IMR-90 (cell line): ENCODE measurements at regions not wholly inside any gene's neighbourhood (a gene's known extent, or its start where the extent isn't known, plus 50 kb on each side); places are given as distances from the start of the nearest gene placed in this dataset.

Experiments used
- ATAC-seq: fragments of 200-7000 bp; cut with Tn5 transposase; 2 replicates; pipeline ENCODE4 v1.9.1; 2020; ENCODE audit warnings: low read depth, mild to moderate bottlenecking, moderate library complexity
- BruUV-seq: library from RNA; stranded (reverse); fragments of 400-500 nt; replicated peaks from 2 replicates; lab custom pipeline; 2021; lab: Mats Ljungman, UMichigan
- CTCF ChIA-PET: fragments of 300-600 bp; formaldehyde crosslinking; extraction: SDS; loops from one replicate; lab custom pipeline; 2021; ENCODE audit warnings: antibody characterized with exemption; lab: Yijun Ruan, JAX
- POLR2A ChIA-PET: fragments of 300-600 bp; sonication (Branson Sonifier 250); formaldehyde crosslinking; loops from one replicate; lab custom pipeline; 2022; ENCODE audit warnings: antibody characterized with exemption; ENCODE audit not compliant: unreplicated experiment; lab: Charles Lee
- DNase-seq: peaks from one replicate; pipeline ENCODE4 v3.0.0; 2013
- H2AFZ ChIP-seq: replicated peaks from 2 replicates; pipeline ENCODE3; 2013; ENCODE audit warnings: low read length, mild to moderate bottlenecking; ENCODE audit not compliant: poor library complexity
- H2AK5ac ChIP-seq: 2 replicates; pipeline ENCODE4 v1.6.1; 2013; ENCODE audit warnings: low read depth, low read length, inconsistent platforms
- H2AK9ac ChIP-seq: replicated peaks from 2 replicates; pipeline ENCODE3; 2013; ENCODE audit warnings: mild to moderate bottlenecking, low read depth, low read length, moderate library complexity; ENCODE audit not compliant: poor library complexity
- H2BK120ac ChIP-seq: 2 replicates; pipeline ENCODE4 v1.6.1; 2013; ENCODE audit warnings: low read depth, low read length, inconsistent platforms
- H2BK15ac ChIP-seq: 3 replicates; pipeline ENCODE4 v1.6.1; 2013; ENCODE audit warnings: low read depth, low read length, inconsistent platforms
- H2BK20ac ChIP-seq: 2 replicates; pipeline ENCODE4 v1.6.1; 2013; ENCODE audit warnings: low read depth, mild to moderate bottlenecking, inconsistent platforms, low read length, moderate library complexity
- H2BK5ac ChIP-seq: 2 replicates; pipeline ENCODE4 v1.6.1; 2013; ENCODE audit warnings: mild to moderate bottlenecking, low read depth, low read length, inconsistent platforms; ENCODE audit not compliant: poor library complexity, severe bottlenecking
- H3K14ac ChIP-seq: replicated peaks from 2 replicates; pipeline ENCODE4 v1.6.1; 2013; ENCODE audit warnings: low read depth, low read length, inconsistent platforms
- H3K18ac ChIP-seq: 2 replicates; pipeline ENCODE4 v1.6.1; 2013; ENCODE audit warnings: low read depth, low read length, control low read depth
- H3K23ac ChIP-seq: 2 replicates; pipeline ENCODE4 v1.6.1; 2013; ENCODE audit warnings: low read depth, low read length, inconsistent platforms
- H3K27ac ChIP-seq: 2 replicates; pipeline ENCODE4 v1.5.1; 2013; ENCODE audit warnings: mild to moderate bottlenecking, control low read depth, low read length; ENCODE audit not compliant: insufficient read depth
- H3K27me3 ChIP-seq: 2 replicates; pipeline ENCODE4 v1.6.1; 2013; ENCODE audit warnings: low read length; ENCODE audit not compliant: control insufficient read depth, insufficient read depth
- H3K36me3 ChIP-seq: 2 replicates; pipeline ENCODE4 v1.6.1; 2013; ENCODE audit warnings: low read length, mixed read lengths; ENCODE audit not compliant: control insufficient read depth, insufficient read depth
- H3K4ac ChIP-seq: 2 replicates; pipeline ENCODE4 v1.6.1; 2013; ENCODE audit warnings: low read depth, low read length, inconsistent platforms
- H3K4me1 ChIP-seq: 2 replicates; pipeline ENCODE4 v1.6.1; 2013; ENCODE audit warnings: low read length, mixed read lengths; ENCODE audit not compliant: control insufficient read depth, insufficient read depth
- H3K4me2 ChIP-seq: 2 replicates; pipeline ENCODE4 v1.6.1; 2013; ENCODE audit warnings: low read depth, mild to moderate bottlenecking, control low read depth, low read length, moderate library complexity
- H3K4me3 ChIP-seq: 2 replicates; pipeline ENCODE4 v1.5.1; 2013; ENCODE audit warnings: low read depth, mild to moderate bottlenecking, control low read depth, low read length, moderate library complexity; ENCODE audit not compliant: insufficient read depth
- H3K56ac ChIP-seq: 2 replicates; pipeline ENCODE4 v1.6.1; 2013; ENCODE audit warnings: low read length, inconsistent platforms; ENCODE audit not compliant: insufficient read depth; ENCODE audit errors: extremely low read depth
- H3K79me1 ChIP-seq, 2 experiments: 2 replicates each; pipeline ENCODE4 v1.6.1; 2013; ENCODE audit warnings: low read length in 2 of 2, inconsistent platforms in 1 of 2, low read depth in 1 of 2
- H3K9ac ChIP-seq: 2 replicates; pipeline ENCODE4 v1.6.1; 2013; ENCODE audit warnings: low read depth, low read length, control low read depth
- H3K9me1 ChIP-seq: 2 replicates; pipeline ENCODE4 v1.6.1; 2013; ENCODE audit warnings: low read length, inconsistent platforms; ENCODE audit not compliant: insufficient read depth
- H3K9me3 ChIP-seq: 2 replicates; pipeline ENCODE4 v1.6.1; 2013; ENCODE audit warnings: low read length; ENCODE audit not compliant: control insufficient read depth, insufficient read depth
- H4K20me1 ChIP-seq: 2 replicates; pipeline ENCODE4 v1.6.1; 2013; ENCODE audit warnings: low read length, inconsistent platforms; ENCODE audit not compliant: insufficient read depth
- H4K5ac ChIP-seq: 2 replicates; pipeline ENCODE4 v1.6.1; 2013; ENCODE audit warnings: mild to moderate bottlenecking, low read depth, low read length, control low read depth
- H4K8ac ChIP-seq, 2 experiments: 2 replicates each; pipeline ENCODE4 v1.6.1; 2013; ENCODE audit warnings: low read depth in 2 of 2, low read length in 2 of 2, control low read depth in 1 of 2, inconsistent platforms in 1 of 2
- H4K91ac ChIP-seq: 2 replicates; pipeline ENCODE4 v1.6.1; 2013; ENCODE audit warnings: low read depth, low read length, inconsistent platforms; ENCODE audit not compliant: insufficient read depth
- FOS ChIP-seq: fragments of 150-350 bp; IDR thresholded peaks from 2 replicates; pipeline ENCODE4 v1.6.1; 2016; ENCODE audit warnings: low read depth, low read length
- RAD21 ChIP-seq: IDR thresholded peaks from 2 replicates; pipeline ENCODE4 v1.6.1; 2012; ENCODE audit warnings: low read length, improper control_type of control experiment
- RFX5 ChIP-seq: IDR thresholded peaks from 2 replicates; pipeline ENCODE4 v1.8.0; 2012; ENCODE audit warnings: low read depth, mild to moderate bottlenecking, low read length, moderate library complexity
- WGBS, 2 experiments: methylation state at CpG; one replicate each; pipeline versions ENCODE4 v1.1.5 to v1.1.7; 2013; ENCODE audit warnings: missing lambda C conversion rate in 2 of 2; ENCODE audit not compliant: insufficient read length in 1 of 2; ENCODE audit errors: extremely low coverage in 2 of 2; 5-methylcytosine and 5-hydroxymethylcytosine counted together
- dilution Hi-C: fragments of 300-500 bp; cut with HindIII; formaldehyde crosslinking; loops from one replicate; pipeline ENCODE4 v1.14.3; 2018; ENCODE audit warnings: low sequenced_read_pairs; ENCODE audit not compliant: unreplicated experiment
- in situ Hi-C: fragments of 300-500 bp; cut with MboI; formaldehyde crosslinking; loops from 3 replicates; pipeline ENCODE4 v1.14.3; 2019; ENCODE audit warnings: low sequenced_read_pairs, inconsistent platforms, mixed read lengths
- intact Hi-C: fragments of 100-400 bp; cut with micrococcal nuclease; formaldehyde crosslinking; loops from 2 replicates; pipeline ENCODE4 v1.10.0; 2022

DNA sequence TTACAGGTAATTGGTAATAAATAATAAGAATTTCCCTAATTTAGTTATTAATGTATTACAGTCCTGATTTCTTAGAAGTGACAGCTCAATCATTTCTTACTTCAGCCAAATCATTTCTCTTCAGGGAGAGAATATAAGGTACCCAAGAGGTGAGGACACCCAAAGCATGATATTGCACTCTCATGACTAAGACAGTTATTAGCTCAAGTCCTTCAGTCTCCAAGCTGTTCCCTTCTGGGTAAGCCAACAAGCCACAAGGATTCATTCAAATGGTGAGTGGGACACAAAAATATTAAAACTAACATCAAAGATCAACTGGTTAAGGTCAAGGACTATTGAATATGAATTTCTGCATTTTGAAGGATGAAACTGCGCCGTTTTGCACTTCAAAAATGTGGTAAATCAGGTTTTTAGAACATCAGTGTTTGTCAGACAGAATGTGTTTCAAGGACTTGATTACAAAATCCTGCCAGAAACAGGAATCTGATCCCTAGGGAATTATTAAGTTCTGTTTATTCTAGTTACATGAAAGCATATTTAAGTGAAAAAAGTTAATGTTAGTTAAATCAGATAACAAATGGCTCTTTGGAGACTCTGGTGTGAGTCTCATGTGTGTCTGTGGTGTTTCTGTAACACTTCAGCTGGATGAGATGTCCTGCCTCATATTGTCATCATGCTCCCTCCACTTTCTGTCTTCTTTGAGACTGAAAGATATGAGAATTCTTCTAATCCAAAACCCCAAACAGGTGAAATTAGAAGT, 101.7 kb upstream of the COL8A1 start (continued):
- no peak for TF ChIP-seq RAD21

- H3K4ac ChIP-seq: no peak overlapping the region
- H3K23ac ChIP-seq: no peak overlapping the region
- no peak overlapping the region for H2AK5ac ChIP-seq
- H3K36me3 ChIP-seq: no peaks in the 10 kb centered on the region
- H2BK5ac ChIP-seq: peak overlapping the region; percentile 52
- no peak overlapping the region for H3K9ac ChIP-seq
- no peaks in the 10 kb centered on the region for H4K20me1 ChIP-seq
- no peaks in the 10 kb centered on the region for H3K27me3 ChIP-seq
- ChIA-PET POLR2A (no interaction called here), CTCF (interaction anchor here (0.6 to 2.0 kb wide), 3 partner anchors 10 to 167 kb away, joined by 3 to 6 read pairs (median 3); no protein-coding TSS in a partner anchor)
- no peak overlapping the region for H3K56ac ChIP-seq
- H3K4me2 ChIP-seq: peak overlapping the region; percentile 19; the same call in 1 of the 2 replicates
- no peak for TF ChIP-seq RFX5
- peak; percentile 50 for TF ChIP-seq FOS
- H4K8ac ChIP-seq: no peak overlapping the region; a peak in 1 of 4 replicates
- ATAC-seq: peak; percentile 92
- BruUV-seq: no TSS peak
- no peaks in the 10 kb centered on the region; the same call in 1 of the 2 replicates for H3K9me3 ChIP-seq
- intact Hi-C loops (loop anchor here (2.0 to 5.0 kb wide), 3 partner anchors 26 to 217 kb away; no protein-coding TSS in a partner anchor), dilution Hi-C loops (no loop called here), in situ Hi-C loops (no loop called here)
- H3K4me3 ChIP-seq: no peak overlapping the region
- peak; percentile 93 for DNase-seq
- H2BK120ac ChIP-seq: 0 out of 2 replicates have a peak overlapping the region, but pooled peaks have one; percentile 53
- H2AK9ac ChIP-seq: no peak overlapping the region
- H3K4me1 ChIP-seq: peaks cover 8% of the 10 kb centered on the region
- H3K27ac ChIP-seq: no peak overlapping the region
- WGBS, 2 experiments: no CpG with 5 or more reads among the region's 2 CpGs
- no peaks in the 10 kb centered on the region for H3K9me1 ChIP-seq
- H2AFZ ChIP-seq: no peak overlapping the region
- no peak overlapping the region for H2BK20ac ChIP-seq
- peak overlapping the region; percentile 29; the same call in 1 of the 2 replicates for H4K91ac ChIP-seq
- no peak overlapping the region for H2BK15ac ChIP-seq
- H4K5ac ChIP-seq: peak overlapping the region; percentile 24; the same call in 1 of the 2 replicates
- no peak overlapping the region for H3K14ac ChIP-seq
- H3K18ac ChIP-seq: peak overlapping the region; percentile 82; the same call in 1 of the 2 replicates
- no peaks in the 10 kb centered on the region for H3K79me1 ChIP-seq
Observed at GRCh38 chr3:99534951-99535704, 103.3 kb upstream of the COL8A1 start.
